ENCODE measurements at regions not wholly inside any gene's neighbourhood (a gene's known extent, or its start where the extent isn't known, plus 50 kb on each side); places are given as distances from the start of the nearest gene placed in this dataset.

- Histone ChIP-seq H3K4me3 (no peak overlapping the region), H3K9me3 (replicated peaks; ENCODE audit: control insufficient read depth, insufficient read depth, low read length) (no peaks in the 10 kb centered on the region), H2AFZ (ENCODE audit: control insufficient read depth, low read depth, low read length) (no peak overlapping the region), H3K4me1 (ENCODE audit: control insufficient read depth, insufficient read depth, low read length) (no peaks in the 10 kb centered on the region), H3K4me2 (ENCODE audit: control insufficient read depth, insufficient read depth) (no peak overlapping the region), H3K9ac (ENCODE audit: control insufficient read depth, insufficient read depth, low read length) (no peak overlapping the region), H3K27ac (ENCODE audit: control insufficient read depth, insufficient read depth) (no peak overlapping the region), H3K27me3 (replicated peaks in 1 of 2; ENCODE audit: control insufficient read depth in 2 of 2, insufficient read depth in 2 of 2, low read length in 1 of 2) (no peaks in the 10 kb centered on the region), H3K36me3 (ENCODE audit: control insufficient read depth in 2 of 2, insufficient read depth in 2 of 2, low read length in 1 of 2) (no peaks in the 10 kb centered on the region), H4K20me1 (ENCODE audit: control insufficient read depth, insufficient read depth) (no peaks in the 10 kb centered on the region), H3K79me2 (ENCODE audit: control insufficient read depth, insufficient read depth, low read length) (no peaks in the 10 kb centered on the region)
- in situ Hi-C loops (cut with MboI) = no loop called here
- 24% methylated on average over 4 of the region's 4 CpGs for WGBS (ENCODE audit: insufficient coverage, insufficient replicate concordance, low lambda C conversion rate, missing lambda C conversion rate)
- RAD21 ChIA-PET (ENCODE audit: unreplicated experiment) = no interaction called here
- CTCF ChIA-PET = no interaction called here
- POLR2A ChIA-PET = no interaction called here
- no TSS peak for BruUV-seq (replicated peaks)
- TF ChIP-seq RAD51 (IDR thresholded peaks at IDR 0.05) (no peak), HDGF (IDR thresholded peaks at IDR 0.05) (no peak), BMI1 (IDR thresholded peaks at IDR 0.05; ENCODE audit: borderline replicate concordance) (no peak), STAT1 (conservative IDR thresholded peaks at IDR 0.05) (no peak), IRF4 (IDR thresholded peaks at IDR 0.05; ENCODE audit: low read depth, low read length) (no peak), ASH2L (IDR thresholded peaks at IDR 0.05; ENCODE audit: borderline replicate concordance, low read depth) (no peak), ZZZ3 (IDR thresholded peaks at IDR 0.05; ENCODE audit: control insufficient read depth, insufficient read length, low read depth) (no peak), CBX3 (IDR thresholded peaks at IDR 0.05; ENCODE audit: borderline replicate concordance, low read depth) (no peak), CEBPZ (IDR thresholded peaks at IDR 0.05; ENCODE audit: low read depth, low read length) (no peak)
- ATAC-seq (no peak), DNase-seq (ENCODE audit: low read depth, low spot score) (no peak), FAIRE-seq (no peak)
- SMC1A ChIA-PET (ENCODE audit: uncharacterized antibody, unreplicated experiment) = interaction anchor here (0.7 kb wide), 1 partner anchor 481 kb away, joined by 3 read pairs; no protein-coding TSS in a partner anchor
- intact Hi-C loops (cut with micrococcal nuclease; ENCODE audit: unreplicated experiment) = no loop called here
These were observed 658.2 kb downstream of the GATA3 start for GRCh38 chr10:8712656-8713055.
